Sigmoid colon (tissue), 6 donors: ENCODE measurements at regions not wholly inside any gene's neighbourhood (a gene's known extent, or its start where the extent isn't known, plus 50 kb on each side); places are given as distances from the start of the nearest gene placed in this dataset.

Source experiments
- DNase-seq: peaks from one replicate; pipeline ENCODE4 v3.0.0-alpha.2; 2019
- H3K27ac ChIP-seq, 4 donors: fragments of 200-600 bp; sonication (generic); one replicate each; pipeline ENCODE4 v1.5.1; 2016 to 2019; ENCODE audit warnings: mild to moderate bottlenecking in 1 of 4
- H3K27me3 ChIP-seq, 3 donors: fragments of 200-600 bp; sonication (generic); one replicate each; pipeline ENCODE4 v1.5.1; 2019; ENCODE audit warnings: mild to moderate bottlenecking in 1 of 3
- H3K36me3 ChIP-seq, 4 donors: fragments of 200-600 bp; sonication (generic); one replicate each; pipeline ENCODE4 v1.5.1; 2016 to 2019
- H3K4me1 ChIP-seq, 4 donors: fragments of 200-600 bp; sonication (generic); one replicate each; pipeline ENCODE4 v1.5.1; 2017 to 2019
- H3K4me3 ChIP-seq, 4 donors: fragments of 200-600 bp; sonication (generic); one replicate each; pipeline ENCODE4 v1.5.1; 2017 to 2019; ENCODE audit warnings: mild to moderate bottlenecking in 2 of 4, moderate library complexity in 1 of 4
- H3K9me3 ChIP-seq, 4 donors: fragments of 200-600 bp in 3 of 4; sonication (generic) in 3 of 4; one replicate each; pipeline versions ENCODE4 v1.5.1 to v1.6.1; 2013 to 2019
- EP300 ChIP-seq, 4 donors: sonication (generic); formaldehyde crosslinking; IDR thresholded peaks; one replicate each; pipeline ENCODE4 v1.6.1; 2017; ENCODE audit warnings: antibody characterized with exemption in 4 of 4
- POLR2A ChIP-seq, 2 donors: fragments of 450-650 bp; IDR thresholded peaks; one replicate each; pipeline ENCODE4 v1.6.1; 2016; ENCODE audit warnings: antibody characterized with exemption in 2 of 2, mild to moderate bottlenecking in 2 of 2, moderate library complexity in 2 of 2
- POLR2AphosphoS5 ChIP-seq, 4 donors: sonication (generic); formaldehyde crosslinking; IDR thresholded peaks; one replicate each; pipeline ENCODE4 v1.6.1; 2017; ENCODE audit warnings: antibody characterized with exemption in 4 of 4
- WGBS, 2 donors: extraction: QIAGEN DNeasy Blood & Tissue Kit; methylation state at CpG; one replicate each; pipeline ENCODE4 v1.1.7; 2013; 5-methylcytosine and 5-hydroxymethylcytosine counted together
- intact Hi-C: fragments of 100-400 bp; cut with DNase I; formaldehyde crosslinking; loops from one replicate; pipeline ENCODE4 v1.15.1; 2023
- TF ChIP-seq, protein P1 (sequence below), 4 experiments: fragments of 450-650 bp in 3 of 4; fragments of 200-600 bp in 1 of 4; IDR thresholded peaks; one replicate each; pipeline ENCODE4 v1.5.1; 2016 to 2019; ENCODE audit warnings: antibody characterized with exemption in 4 of 4, mild to moderate bottlenecking in 3 of 4, moderate library complexity in 2 of 4
- donor health status: healthy with polysubstance abuse.
- donor health status: healthy.

DNA sequence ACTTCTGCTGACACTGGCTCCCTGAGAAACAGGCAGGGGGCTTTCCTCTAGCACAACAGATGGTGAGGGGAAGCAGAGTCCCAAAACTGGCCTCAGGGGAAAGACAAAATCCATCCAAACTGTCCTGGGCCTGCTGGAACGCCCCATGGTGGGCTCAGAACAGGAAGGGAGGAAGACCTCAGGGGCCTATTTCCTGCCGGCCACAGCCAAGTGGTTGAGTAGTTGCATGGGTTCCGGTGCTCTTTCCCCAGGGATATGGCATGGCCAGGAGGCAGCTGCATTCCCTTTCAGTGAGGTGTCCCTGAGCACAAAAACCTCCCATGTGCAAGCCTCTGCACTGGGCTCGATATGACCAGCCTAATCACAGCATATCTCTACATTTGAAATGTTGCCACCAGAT is 303.0 kb upstream of the IRX5 start:
- intact Hi-C loops: no loop called here
- Histone ChIP-seq H3K27ac (no peak overlapping the region), H3K4me1 (no peaks in the 10 kb centered on the region), H3K36me3 (no peaks in the 10 kb centered on the region), H3K27me3 (peaks cover 0 to 3% (median 0%) of the 10 kb centered on the region in 3 donors), H3K4me3 (no peak overlapping the region), H3K9me3 (no peaks in the 10 kb centered on the region)
- no peak for DNase-seq
- TF ChIP-seq EP300 (IDR thresholded peaks at IDR 0.05): no peak
- TF ChIP-seq POLR2A (IDR thresholded peaks at IDR 0.05): no peak
- TF ChIP-seq, protein P1, sequence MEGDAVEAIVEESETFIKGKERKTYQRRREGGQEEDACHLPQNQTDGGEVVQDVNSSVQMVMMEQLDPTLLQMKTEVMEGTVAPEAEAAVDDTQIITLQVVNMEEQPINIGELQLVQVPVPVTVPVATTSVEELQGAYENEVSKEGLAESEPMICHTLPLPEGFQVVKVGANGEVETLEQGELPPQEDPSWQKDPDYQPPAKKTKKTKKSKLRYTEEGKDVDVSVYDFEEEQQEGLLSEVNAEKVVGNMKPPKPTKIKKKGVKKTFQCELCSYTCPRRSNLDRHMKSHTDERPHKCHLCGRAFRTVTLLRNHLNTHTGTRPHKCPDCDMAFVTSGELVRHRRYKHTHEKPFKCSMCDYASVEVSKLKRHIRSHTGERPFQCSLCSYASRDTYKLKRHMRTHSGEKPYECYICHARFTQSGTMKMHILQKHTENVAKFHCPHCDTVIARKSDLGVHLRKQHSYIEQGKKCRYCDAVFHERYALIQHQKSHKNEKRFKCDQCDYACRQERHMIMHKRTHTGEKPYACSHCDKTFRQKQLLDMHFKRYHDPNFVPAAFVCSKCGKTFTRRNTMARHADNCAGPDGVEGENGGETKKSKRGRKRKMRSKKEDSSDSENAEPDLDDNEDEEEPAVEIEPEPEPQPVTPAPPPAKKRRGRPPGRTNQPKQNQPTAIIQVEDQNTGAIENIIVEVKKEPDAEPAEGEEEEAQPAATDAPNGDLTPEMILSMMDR (IDR thresholded peaks at IDR 0.05): no peak
- TF ChIP-seq POLR2AphosphoS5 (IDR thresholded peaks at IDR 0.05): no peak
- WGBS, 2 donors: 71 to 89% methylated on average over 4 of the region's 4 CpGs

DNA sequence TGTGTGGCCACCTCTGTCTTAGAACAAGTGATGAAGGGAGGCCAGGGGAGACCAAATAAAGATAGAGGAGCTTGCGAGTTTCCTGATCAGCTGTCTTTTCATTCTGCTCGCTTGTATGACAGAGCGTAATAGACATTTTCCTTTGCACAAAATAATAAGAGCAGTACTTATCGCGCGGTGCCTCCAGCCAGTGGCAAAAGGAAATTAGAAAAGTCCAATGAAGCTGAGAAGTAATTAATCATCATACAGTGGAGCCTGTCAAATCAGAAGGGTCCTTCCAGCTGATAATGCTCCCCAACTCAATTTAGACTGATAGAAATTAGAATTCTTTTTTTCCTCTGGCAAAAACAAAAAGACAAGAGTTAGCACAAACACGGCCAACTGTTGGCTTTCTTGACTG is 307.0 kb upstream of the IRX5 start:
- Histone ChIP-seq H3K27me3 (peaks cover 0 to 8% (median 0%) of the 10 kb centered on the region in 3 donors), H3K27ac (no peak overlapping the region), H3K4me3 (no peak overlapping the region), H3K36me3 (no peaks in the 10 kb centered on the region), H3K9me3 (no peaks in the 10 kb centered on the region), H3K4me1 (no peaks in the 10 kb centered on the region)
- 78 to 88% methylated on average over 7 of the region's 7 CpGs for WGBS, 2 donors
- DNase-seq: no peak
- intact Hi-C loops: no loop called here
- TF ChIP-seq EP300 (IDR thresholded peaks at IDR 0.05): no peak
- TF ChIP-seq POLR2A (IDR thresholded peaks at IDR 0.05): no peak
- no peak for TF ChIP-seq POLR2AphosphoS5 (IDR thresholded peaks at IDR 0.05)
- TF ChIP-seq, protein P1 (IDR thresholded peaks at IDR 0.05): no peak

DNA sequence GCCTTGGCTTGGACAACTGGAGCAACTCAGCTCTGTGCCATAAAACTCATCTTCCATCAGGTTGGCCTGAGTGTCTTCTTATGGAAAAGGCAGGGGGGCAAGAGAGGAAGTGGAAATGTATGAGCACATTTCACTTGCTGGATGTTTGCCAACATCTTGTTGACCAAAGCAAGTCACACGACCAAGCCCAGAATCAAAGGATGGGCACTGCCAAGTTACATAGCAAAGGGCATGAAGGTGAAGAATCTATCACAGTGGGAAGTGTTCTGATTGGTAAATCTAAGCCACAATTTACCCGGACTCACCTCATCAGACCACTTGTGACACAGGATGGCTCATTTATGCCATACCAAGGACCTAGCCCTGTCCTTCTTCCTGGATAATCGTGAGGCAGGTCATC is 310.5 kb upstream of the IRX5 start:
- 23 to 76% methylated on average over 3 of the region's 3 CpGs for WGBS, 2 donors
- H3K36me3 ChIP-seq: no peaks in the 10 kb centered on the region
- intact Hi-C loops: no loop called here

DNA sequence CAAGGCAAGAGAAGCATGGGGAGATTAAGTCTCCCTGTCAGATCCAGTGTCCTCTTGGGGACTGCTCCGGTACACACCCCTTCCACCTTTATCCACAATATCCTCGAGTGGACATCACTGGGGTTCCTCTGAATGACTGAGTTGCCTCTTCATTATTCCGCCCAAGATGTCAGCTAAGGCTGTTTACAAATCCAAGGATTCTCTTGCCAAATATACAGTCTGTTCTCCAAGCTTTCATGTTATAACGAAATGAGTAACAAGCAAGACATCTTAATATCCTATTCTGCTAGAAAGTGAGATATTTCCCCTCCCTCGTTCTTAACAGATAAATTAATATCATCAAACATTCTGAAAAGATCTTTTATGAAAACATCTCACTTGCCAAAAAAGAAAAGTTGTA is 314.1 kb upstream of the IRX5 start:
- TF ChIP-seq EP300 (IDR thresholded peaks at IDR 0.05) (no peak), POLR2AphosphoS5 (IDR thresholded peaks at IDR 0.05) (no peak), POLR2A (IDR thresholded peaks at IDR 0.05) (no peak)
- TF ChIP-seq, protein P1 (IDR thresholded peaks at IDR 0.05): no peak
- no peaks in the 10 kb centered on the region for H3K36me3 ChIP-seq
- H3K27me3 ChIP-seq: peaks cover 0 to 8% (median 0%) of the 10 kb centered on the region in 3 donors
- H3K9me3 ChIP-seq: no peaks in the 10 kb centered on the region
- intact Hi-C loops: no loop called here
- 66 to 73% methylated on average over 5 of the region's 5 CpGs for WGBS, 2 donors
- no peak for DNase-seq
- no peak overlapping the region for H3K27ac ChIP-seq
- no peaks in the 10 kb centered on the region for H3K4me1 ChIP-seq
- no peak overlapping the region for H3K4me3 ChIP-seq

More for the DNA sequence above, 310.5 kb upstream of the IRX5 start:
- H3K9me3 ChIP-seq: no peaks in the 10 kb centered on the region
- H3K27ac ChIP-seq: no peak overlapping the region
- DNase-seq: no peak
- no peak overlapping the region for H3K4me3 ChIP-seq
- peaks cover 0 to 8% (median 0%) of the 10 kb centered on the region in 3 donors for H3K27me3 ChIP-seq
- no peaks in the 10 kb centered on the region for H3K4me1 ChIP-seq
- TF ChIP-seq POLR2AphosphoS5 (IDR thresholded peaks at IDR 0.05) (no peak), EP300 (IDR thresholded peaks at IDR 0.05) (no peak), POLR2A (IDR thresholded peaks at IDR 0.05) (no peak)
- TF ChIP-seq, protein P1 (IDR thresholded peaks at IDR 0.05): no peak

DNA sequence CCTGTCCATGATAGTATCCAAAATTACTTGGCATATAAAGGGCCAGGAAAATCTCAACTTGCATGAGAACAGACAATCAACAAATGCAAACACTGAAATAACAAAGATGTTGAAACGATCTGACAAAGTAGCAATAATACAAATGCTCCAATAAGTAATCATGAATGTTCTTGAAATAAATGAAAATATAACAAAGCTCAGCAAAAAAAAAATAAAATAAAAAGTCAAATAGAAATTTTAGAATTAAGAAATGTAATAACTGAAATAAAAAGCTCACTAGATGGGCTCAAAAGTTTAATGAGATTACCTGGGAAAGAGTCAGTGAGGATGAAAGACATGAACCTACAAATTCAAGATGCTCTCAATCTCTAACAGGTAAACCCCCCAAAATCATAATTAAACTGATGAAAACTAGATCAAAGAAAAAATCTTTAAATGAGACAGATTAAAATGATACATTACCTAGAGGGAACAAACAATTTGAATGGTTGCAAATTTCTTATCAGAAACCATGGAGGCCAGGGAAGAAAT is 319.0 kb upstream of the IRX3 start:
- H3K27ac ChIP-seq: no peak overlapping the region
- H3K9me3 ChIP-seq: peaks cover 0 to 23% (median 10%) of the 10 kb centered on the region in 4 donors
- peaks cover 0 to 4% (median 0%) of the 10 kb centered on the region in 3 donors for H3K27me3 ChIP-seq
- no peaks in the 10 kb centered on the region for H3K4me1 ChIP-seq
- WGBS, 2 donors: 85 to 93% methylated on average over 1 of the region's 1 CpG
- no peak overlapping the region for H3K4me3 ChIP-seq
- intact Hi-C loops: no loop called here
- DNase-seq: no peak
- TF ChIP-seq, protein P1 (IDR thresholded peaks at IDR 0.05): no peak
- TF ChIP-seq EP300 (IDR thresholded peaks at IDR 0.05) (no peak), POLR2A (IDR thresholded peaks at IDR 0.05) (no peak), POLR2AphosphoS5 (IDR thresholded peaks at IDR 0.05) (no peak)
- no peaks in the 10 kb centered on the region for H3K36me3 ChIP-seq
